ENCODE measurements at regions not wholly inside any gene's neighbourhood (a gene's known extent, or its start where the extent isn't known, plus 50 kb on each side); places are given as distances from the start of the nearest gene placed in this dataset.
"Not testable (repeated sequence)": the region's sequence is repeated elsewhere in the genome, so short reads cannot be mapped to it uniquely, and the experiment has no call there.

DNA sequence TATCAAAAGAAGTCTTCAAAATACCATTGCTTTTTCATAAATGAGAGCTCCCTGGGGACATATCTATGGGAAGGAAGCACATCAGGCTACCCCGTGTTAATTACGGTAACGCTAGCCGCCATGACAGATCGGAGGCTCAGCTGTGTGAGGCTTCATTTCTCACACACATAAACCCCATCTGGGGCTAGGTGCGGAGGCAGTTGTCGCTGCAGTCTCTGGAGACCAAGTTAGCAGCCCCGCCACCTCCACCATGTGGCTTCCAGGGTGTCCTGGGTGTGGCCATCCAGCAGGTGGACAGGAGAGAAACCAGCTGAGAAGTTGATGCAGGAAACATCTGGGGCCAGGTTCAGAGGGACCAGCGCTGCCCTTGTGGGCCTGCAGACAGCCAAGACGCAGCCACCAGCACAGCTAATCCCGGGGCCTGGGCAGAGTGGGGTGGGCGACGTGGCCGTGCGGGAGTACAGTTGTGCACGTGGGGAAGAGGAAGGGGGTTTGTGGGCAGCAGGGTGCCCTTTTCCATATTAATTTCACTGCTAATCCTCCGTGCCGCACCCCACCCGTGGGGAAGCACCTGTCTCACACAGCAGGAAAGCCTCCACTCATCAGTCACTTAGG lies 426.5 kb downstream of the IRX1 start:
- H3K27me3 Mint-ChIP-seq, result no peaks in the 10 kb centered on the region
- Histone ChIP-seq H3K4me1 (ENCODE audit: control insufficient read depth in 2 of 2, insufficient read depth in 2 of 2, low read length in 2 of 2) (no peaks in the 10 kb centered on the region), H3K4me3 (ENCODE audit: low read length) (no peak overlapping the region), H3K36me3 (ENCODE audit: control insufficient read depth in 2 of 3, insufficient read depth in 3 of 3, low read length in 3 of 3) (no peaks in the 10 kb centered on the region), H3K9me3 (ENCODE audit: control insufficient read depth in 2 of 3, low read length in 3 of 3) (no peaks in the 10 kb centered on the region), H3K27me3 (ENCODE audit: control insufficient read depth in 2 of 2, insufficient read depth in 2 of 2, low read length in 2 of 2) (no peaks in the 10 kb centered on the region), H3K27ac (ENCODE audit: low read depth, low read length) (no peak overlapping the region)
- POLR2A ChIA-PET, result no interaction called here
- DNase-seq (no peak), ATAC-seq (no peak)
- peaks cover 0 to 4% (median 0%) of the 10 kb centered on the region in 5 donors for H3K36me3 Mint-ChIP-seq
- H3K9me3 Mint-ChIP-seq, result peaks cover 0 to 7% (median under 1%) of the 10 kb centered on the region in 11 donors
- H3K4me1 Mint-ChIP-seq, result peaks cover 0 to 2% (median 0%) of the 10 kb centered on the region in 7 donors
- CTCF ChIA-PET, result no interaction called here
- H3K27ac Mint-ChIP-seq, result no peak overlapping the region
- intact Hi-C loops (cut with micrococcal nuclease), result no loop called here
- H3K4me3 Mint-ChIP-seq, result no peak overlapping the region

DNA sequence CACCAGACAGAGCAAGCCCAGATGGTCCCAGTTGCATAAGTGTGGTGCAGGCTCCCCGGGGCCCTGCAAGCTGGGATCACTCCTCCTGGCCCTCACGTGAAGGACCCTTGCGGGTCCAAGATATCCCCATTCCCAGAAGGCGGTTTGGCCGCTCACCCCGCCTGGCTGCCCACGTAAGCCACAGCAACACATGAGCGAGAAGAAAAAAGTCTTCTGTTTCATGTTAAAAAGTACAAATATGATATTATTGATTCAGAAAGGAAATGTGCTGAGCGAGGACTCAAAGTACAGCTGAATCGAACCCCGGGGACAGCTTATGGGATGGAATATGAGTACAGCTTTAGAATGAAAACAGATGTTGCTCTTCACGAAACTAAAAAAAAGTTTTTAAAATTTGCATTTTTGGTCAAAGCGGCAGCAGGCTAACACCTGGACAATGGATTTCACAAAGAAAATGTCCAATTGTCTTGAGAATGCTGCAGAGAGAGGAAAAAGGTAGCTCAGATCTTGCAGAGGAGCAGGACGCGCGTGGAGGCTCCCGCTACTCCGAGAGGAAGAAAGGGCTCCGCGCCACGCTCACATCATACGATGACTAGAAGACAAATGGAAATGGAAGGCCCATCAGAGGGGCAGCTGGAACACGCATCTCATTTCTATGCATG lies 427.6 kb downstream of the IRX1 start:
- ChIA-PET POLR2A (no interaction called here), CTCF (no interaction called here)
- peaks cover 0 to 2% (median 0%) of the 10 kb centered on the region in 7 donors for H3K4me1 Mint-ChIP-seq
- ATAC-seq, result no peak
- peaks cover 0 to 6% (median 0%) of the 10 kb centered on the region in 11 donors for H3K9me3 Mint-ChIP-seq
- no peak overlapping the region for H3K27ac Mint-ChIP-seq
- no peak overlapping the region for H3K4me3 Mint-ChIP-seq
- Histone ChIP-seq H3K4me3 (ENCODE audit: low read length) (no peak overlapping the region), H3K27me3 (ENCODE audit: control insufficient read depth in 2 of 2, insufficient read depth in 2 of 2, low read length in 2 of 2) (no peaks in the 10 kb centered on the region), H3K4me1 (ENCODE audit: control insufficient read depth in 2 of 2, insufficient read depth in 2 of 2, low read length in 2 of 2) (no peaks in the 10 kb centered on the region), H3K27ac (ENCODE audit: low read depth, low read length) (no peak overlapping the region), H3K36me3 (ENCODE audit: control insufficient read depth in 2 of 3, insufficient read depth in 3 of 3, low read length in 3 of 3) (no peaks in the 10 kb centered on the region), H3K9me3 (ENCODE audit: control insufficient read depth in 2 of 3, low read length in 3 of 3) (no peaks in the 10 kb centered on the region)
- H3K27me3 Mint-ChIP-seq, result no peaks in the 10 kb centered on the region
- H3K36me3 Mint-ChIP-seq, result peaks cover 0 to 4% (median 0%) of the 10 kb centered on the region in 5 donors
- intact Hi-C loops (cut with micrococcal nuclease), result no loop called here
- no peak for DNase-seq

DNA sequence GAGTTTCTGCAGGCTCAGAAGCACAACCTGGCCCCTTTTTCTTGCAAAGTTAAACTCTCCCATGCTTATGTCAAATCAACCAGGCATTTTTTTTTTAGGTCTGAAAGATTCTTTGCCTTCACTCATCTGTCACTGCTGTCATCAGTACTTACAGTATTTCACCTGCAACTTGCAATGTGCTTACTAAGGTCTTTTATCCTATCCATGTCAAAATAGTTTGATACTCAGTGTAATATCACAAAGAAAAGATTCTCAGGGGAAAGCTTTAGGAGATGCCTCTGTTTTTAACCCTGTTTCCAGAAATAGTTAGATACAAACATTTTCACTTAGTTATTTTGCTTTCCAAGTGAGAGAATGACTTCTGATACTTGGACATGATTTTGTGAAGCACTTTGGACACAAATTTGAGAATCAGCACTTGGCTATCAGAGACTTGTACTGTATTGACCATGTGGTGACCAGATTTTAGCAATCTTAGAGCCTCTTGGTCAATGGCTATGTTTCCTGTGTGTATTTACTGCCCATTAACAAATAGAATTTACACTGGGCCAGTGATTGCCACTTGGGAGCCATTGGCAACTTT lies 428.2 kb downstream of the IRX1 start:
- Mint-ChIP-seq H3K9me3 (peaks cover 0 to 4% (median 2%) of the 10 kb centered on the region in 11 donors), H3K27me3 (no peaks in the 10 kb centered on the region), H3K4me1 (peaks cover 0 to under 1% (median 0%) of the 10 kb centered on the region in 7 donors), H3K36me3 (peaks cover 0 to 4% (median 0%) of the 10 kb centered on the region in 5 donors), H3K4me3 (no peak overlapping the region), H3K27ac (no peak overlapping the region)
- ChIA-PET POLR2A (no interaction called here), CTCF (no interaction called here)
- Histone ChIP-seq H3K27me3 (ENCODE audit: control insufficient read depth in 2 of 2, insufficient read depth in 2 of 2, low read length in 2 of 2) (no peaks in the 10 kb centered on the region), H3K4me3 (ENCODE audit: low read length) (no peak overlapping the region), H3K36me3 (ENCODE audit: control insufficient read depth in 2 of 3, insufficient read depth in 3 of 3, low read length in 3 of 3) (no peaks in the 10 kb centered on the region), H3K27ac (ENCODE audit: low read depth, low read length) (no peak overlapping the region), H3K9me3 (ENCODE audit: control insufficient read depth in 2 of 3, low read length in 3 of 3) (no peaks in the 10 kb centered on the region), H3K4me1 (ENCODE audit: control insufficient read depth in 2 of 2, insufficient read depth in 2 of 2, low read length in 2 of 2) (no peaks in the 10 kb centered on the region)
- intact Hi-C loops (cut with micrococcal nuclease), result no loop called here
- DNase-seq, result no peak
- no peak for ATAC-seq

DNA sequence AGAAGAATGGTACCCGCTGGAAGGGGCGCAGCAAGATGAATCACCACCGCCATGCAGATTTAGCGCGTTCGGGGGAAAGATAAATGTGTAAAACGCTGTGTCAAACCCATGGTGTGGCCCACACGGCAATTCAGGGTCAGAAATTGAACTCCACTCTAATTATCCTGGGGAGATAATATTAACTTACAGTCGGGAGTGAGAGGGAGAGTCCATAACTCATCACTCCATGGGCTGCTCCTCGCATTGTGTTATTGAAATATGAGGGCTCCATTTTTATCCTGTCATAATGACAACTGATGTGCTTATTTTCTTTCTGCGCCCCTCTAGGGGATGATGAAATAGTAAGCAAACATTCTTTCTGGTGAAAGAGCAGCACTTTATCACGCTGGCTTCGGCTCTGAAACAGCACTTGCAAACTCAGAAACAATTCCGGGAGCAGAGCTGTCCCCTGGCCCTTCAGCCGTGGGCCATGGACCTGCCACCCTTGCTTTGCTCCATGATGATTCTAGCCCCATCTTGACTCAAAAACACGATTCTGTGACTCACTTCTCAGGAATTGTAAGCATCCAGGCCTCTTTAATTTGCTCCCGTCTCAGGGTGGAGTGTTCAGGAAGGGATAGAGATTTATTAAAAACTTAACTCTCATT lies 431.6 kb downstream of the IRX1 start:
- no peaks in the 10 kb centered on the region for H3K36me3 ChIP-seq (ENCODE audit: control insufficient read depth in 2 of 3, insufficient read depth in 3 of 3, low read length in 3 of 3)
- no peak overlapping the region for H3K4me3 Mint-ChIP-seq
- no peaks in the 10 kb centered on the region for H3K4me1 Mint-ChIP-seq
- DNase-seq, result no peak
- H3K4me3 ChIP-seq (ENCODE audit: low read length), result no peak overlapping the region
- POLR2A ChIA-PET, result no interaction called here
- no peak for ATAC-seq
- peaks cover 0 to 11% (median 4%) of the 10 kb centered on the region in 11 donors for H3K9me3 Mint-ChIP-seq
- peaks cover 0 to 3% (median 0%) of the 10 kb centered on the region in 5 donors for H3K27me3 Mint-ChIP-seq
- no peaks in the 10 kb centered on the region for H3K36me3 Mint-ChIP-seq
- H3K27ac Mint-ChIP-seq, result no peak overlapping the region
- intact Hi-C loops (cut with micrococcal nuclease), result no loop called here
- H3K9me3 ChIP-seq (ENCODE audit: control insufficient read depth in 2 of 3, low read length in 3 of 3), result no peaks in the 10 kb centered on the region
- no peak overlapping the region for H3K27ac ChIP-seq (ENCODE audit: low read depth, low read length)
- no peaks in the 10 kb centered on the region for H3K27me3 ChIP-seq (ENCODE audit: control insufficient read depth in 2 of 2, insufficient read depth in 2 of 2, low read length in 2 of 2)
- CTCF ChIA-PET, result no interaction called here
- H3K4me1 ChIP-seq (ENCODE audit: control insufficient read depth in 2 of 2, insufficient read depth in 2 of 2, low read length in 2 of 2), result no peaks in the 10 kb centered on the region

DNA sequence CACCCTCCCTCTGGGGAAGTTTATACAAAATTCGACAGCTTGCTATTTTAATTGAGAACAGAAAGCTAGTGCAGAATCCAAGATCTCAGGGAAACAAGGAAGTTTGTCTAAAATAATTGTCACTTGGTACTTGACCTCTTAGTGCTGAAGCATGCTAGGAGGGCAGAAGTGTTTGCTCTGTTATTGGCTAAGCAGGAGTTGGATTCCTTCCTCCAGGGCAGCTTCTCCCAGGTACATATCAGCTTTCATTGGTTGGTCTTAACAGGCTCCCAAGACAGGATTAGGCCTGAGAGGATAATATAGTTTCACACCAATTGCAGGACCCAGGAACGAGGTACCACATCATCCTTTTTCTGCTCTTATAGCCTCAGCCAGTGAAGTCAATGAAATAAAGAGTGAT lies 432.8 kb downstream of the IRX1 start:
- no peaks in the 10 kb centered on the region for H3K27me3 ChIP-seq (ENCODE audit: control insufficient read depth in 2 of 2, insufficient read depth in 2 of 2, low read length in 2 of 2)
- H3K4me3 ChIP-seq (ENCODE audit: low read length), result no peak overlapping the region
- no peak overlapping the region for H3K27ac ChIP-seq (ENCODE audit: low read depth, low read length)
- ATAC-seq (no peak), DNase-seq (no peak)
- H3K36me3 ChIP-seq (ENCODE audit: control insufficient read depth in 2 of 3, insufficient read depth in 3 of 3, low read length in 3 of 3), result no peaks in the 10 kb centered on the region
- CTCF ChIA-PET, result no interaction called here
- Mint-ChIP-seq H3K36me3 (peaks cover 0 to 3% (median 0%) of the 10 kb centered on the region in 5 donors), H3K4me1 (no peaks in the 10 kb centered on the region), H3K27me3 (peaks cover 0 to 3% (median 0%) of the 10 kb centered on the region in 5 donors), H3K9me3 (peaks cover 0 to 12% (median 4%) of the 10 kb centered on the region in 11 donors), H3K4me3 (no peak overlapping the region), H3K27ac (no peak overlapping the region)
- intact Hi-C loops (cut with micrococcal nuclease), result no loop called here
- no peaks in the 10 kb centered on the region for H3K4me1 ChIP-seq (ENCODE audit: control insufficient read depth in 2 of 2, insufficient read depth in 2 of 2, low read length in 2 of 2)
- no peaks in the 10 kb centered on the region for H3K9me3 ChIP-seq (ENCODE audit: control insufficient read depth in 2 of 3, low read length in 3 of 3)
- POLR2A ChIA-PET, result no interaction called here

DNA sequence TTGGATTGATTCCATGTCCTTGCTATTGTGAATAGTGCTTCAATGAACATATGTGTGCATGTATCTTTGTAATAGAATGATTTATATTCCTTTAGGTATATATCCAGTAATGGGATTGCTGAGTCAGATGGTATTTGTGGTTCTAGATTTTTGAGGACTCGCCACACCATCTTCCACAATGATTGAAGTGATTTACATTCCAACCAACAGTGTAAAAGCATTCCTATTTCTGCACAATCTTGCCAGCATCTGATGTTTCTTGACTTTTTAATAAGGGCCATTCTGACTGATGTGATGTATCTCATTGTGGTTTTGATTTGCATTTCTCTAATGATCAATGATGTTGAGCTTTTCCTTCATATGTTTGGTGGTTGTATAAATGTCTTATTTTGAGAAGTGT lies 437.9 kb downstream of the IRX1 start:
- ATAC-seq; H3K4me1 ChIP-seq (ENCODE audit: control insufficient read depth in 2 of 2, insufficient read depth in 2 of 2, low read length in 2 of 2); intact Hi-C loops (cut with micrococcal nuclease); POLR2A ChIA-PET; DNase-seq; H3K4me3 ChIP-seq (ENCODE audit: low read length); H3K9me3 ChIP-seq (ENCODE audit: control insufficient read depth in 2 of 3, low read length in 3 of 3); H3K4me3 Mint-ChIP-seq; H3K27ac ChIP-seq (ENCODE audit: low read depth, low read length); H3K4me1 Mint-ChIP-seq; CTCF ChIA-PET; H3K36me3 Mint-ChIP-seq; H3K27me3 ChIP-seq (ENCODE audit: control insufficient read depth in 2 of 2, insufficient read depth in 2 of 2, low read length in 2 of 2); H3K27me3 Mint-ChIP-seq; H3K36me3 ChIP-seq (ENCODE audit: control insufficient read depth in 2 of 3, insufficient read depth in 3 of 3, low read length in 3 of 3); H3K27ac Mint-ChIP-seq: not testable (repeated sequence)
- peaks cover 0 to 16% (median 7%) of the 10 kb centered on the region in 11 donors for H3K9me3 Mint-ChIP-seq
